Mesenchymal stem cell (in vitro differentiated cells and primary cell): ENCODE measurements at regions not wholly inside any gene's neighbourhood (a gene's known extent, or its start where the extent isn't known, plus 50 kb on each side); places are given as distances from the start of the nearest gene placed in this dataset.
"Not testable (repeated sequence)": the region's sequence is repeated elsewhere in the genome, so short reads cannot be mapped to it uniquely, and the experiment has no call there.

Source experiments
- DNase-seq: peaks from one replicate; pipeline ENCODE4 v3.0.0-alpha.2; 2013
- H2AFZ ChIP-seq: one replicate; pipeline ENCODE4 v1.6.1; 2013; ENCODE audit warnings: low read depth, mild to moderate bottlenecking, control low read depth, inconsistent platforms, low read length, moderate library complexity
- H2AK5ac ChIP-seq: 2 replicates; pipeline ENCODE4 v1.6.1; 2013; ENCODE audit warnings: low read length, moderate library complexity, mild to moderate bottlenecking, inconsistent platforms; ENCODE audit not compliant: severe bottlenecking
- H2BK120ac ChIP-seq: one replicate; pipeline ENCODE4 v1.6.1; 2013; ENCODE audit warnings: low read depth, mild to moderate bottlenecking, inconsistent platforms, low read length, moderate library complexity
- H2BK12ac ChIP-seq, 2 experiments: one replicate each; pipeline ENCODE4 v1.6.1; 2013; ENCODE audit warnings: inconsistent platforms in 2 of 2, low read length in 2 of 2, mild to moderate bottlenecking in 2 of 2, moderate library complexity in 2 of 2, control low read depth in 1 of 2
- H2BK15ac ChIP-seq: one replicate; pipeline ENCODE4 v1.6.1; 2013; ENCODE audit warnings: mild to moderate bottlenecking, low read depth, inconsistent platforms; ENCODE audit not compliant: poor library complexity, severe bottlenecking
- H2BK5ac ChIP-seq: 2 replicates; pipeline ENCODE4 v1.6.1; 2013; ENCODE audit warnings: low read depth, mild to moderate bottlenecking, low read length, control low read depth, inconsistent platforms; ENCODE audit not compliant: poor library complexity, severe bottlenecking
- H3K14ac ChIP-seq, 2 experiments: one replicate each; pipeline ENCODE4 v1.6.1; 2013; ENCODE audit warnings: inconsistent platforms in 2 of 2, low read length in 2 of 2, control low read depth in 1 of 2, mild to moderate bottlenecking in 1 of 2, moderate library complexity in 1 of 2
- H3K18ac ChIP-seq, 2 experiments: one replicate each; pipeline ENCODE4 v1.6.1; 2013; ENCODE audit warnings: inconsistent platforms in 2 of 2, low read length in 2 of 2, control low read depth in 1 of 2, low read depth in 1 of 2, mild to moderate bottlenecking in 1 of 2
- H3K23ac ChIP-seq, 2 experiments: one replicate each; pipeline ENCODE4 v1.6.1; 2013; ENCODE audit warnings: inconsistent platforms in 2 of 2, low read length in 2 of 2, mild to moderate bottlenecking in 2 of 2, moderate library complexity in 2 of 2, control low read depth in 1 of 2
- H3K27ac ChIP-seq: 2 replicates; pipeline ENCODE4 v1.5.1; 2013; ENCODE audit warnings: mild to moderate bottlenecking, moderate library complexity, low read length, control low read depth, inconsistent platforms; ENCODE audit not compliant: poor library complexity, severe bottlenecking
- H3K27me3 ChIP-seq, 2 experiments: 2 replicates each; pipeline versions ENCODE4 v1.6.1 to v1.7.0; 2013; ENCODE audit warnings: low read length in 2 of 2, mild to moderate bottlenecking in 2 of 2, moderate library complexity in 2 of 2, control low read depth in 1 of 2, inconsistent platforms in 1 of 2; ENCODE audit not compliant: control insufficient read depth in 1 of 2, insufficient read depth in 1 of 2
- H3K36me3 ChIP-seq, 2 experiments: 2 replicates each; pipeline versions ENCODE4 v1.6.1 to v1.7.0; 2013; ENCODE audit warnings: low read length in 2 of 2, control low read depth in 1 of 2, inconsistent platforms in 1 of 2, low read depth in 1 of 2, mild to moderate bottlenecking in 1 of 2; ENCODE audit not compliant: insufficient read depth in 2 of 2, control insufficient read depth in 1 of 2
- H3K4ac ChIP-seq, 2 experiments: one replicate each; pipeline ENCODE4 v1.6.1; 2013; ENCODE audit warnings: inconsistent platforms in 2 of 2, low read length in 2 of 2, mild to moderate bottlenecking in 2 of 2, moderate library complexity in 2 of 2, control low read depth in 1 of 2, low read depth in 1 of 2
- H3K4me1 ChIP-seq: 2 replicates; pipeline ENCODE4 v1.6.1; 2013; ENCODE audit warnings: low read depth, low read length, control low read depth; ENCODE audit not compliant: control insufficient read depth, insufficient read depth
- H3K4me2 ChIP-seq: 2 replicates; pipeline ENCODE4 v1.6.1; 2013; ENCODE audit warnings: low read length, mild to moderate bottlenecking, inconsistent platforms; ENCODE audit not compliant: poor library complexity, severe bottlenecking
- H3K4me3 ChIP-seq, 2 experiments: 2 replicates each; pipeline versions ENCODE4 v1.5.1 to v1.7.0; 2013; ENCODE audit warnings: low read length in 2 of 2, mild to moderate bottlenecking in 2 of 2, control low read depth in 1 of 2, low read depth in 1 of 2; ENCODE audit not compliant: insufficient read depth in 1 of 2
- H3K79me1 ChIP-seq: replicated peaks from 2 replicates; pipeline ENCODE4 v1.6.1; 2013; ENCODE audit warnings: mild to moderate bottlenecking, control low read depth, low read length, inconsistent platforms; ENCODE audit not compliant: poor library complexity, severe bottlenecking
- H3K9ac ChIP-seq: 2 replicates; pipeline ENCODE4 v1.7.0; 2013; ENCODE audit warnings: mild to moderate bottlenecking, low read length, moderate library complexity
- H3K9me3 ChIP-seq: 2 replicates; pipeline ENCODE4 v1.7.0; 2013; ENCODE audit warnings: mild to moderate bottlenecking, low read length; ENCODE audit not compliant: control insufficient read depth
- H4K8ac ChIP-seq: one replicate; pipeline ENCODE4 v1.6.1; 2013; ENCODE audit warnings: inconsistent platforms, mild to moderate bottlenecking, low read length, moderate library complexity
- H4K91ac ChIP-seq: one replicate; pipeline ENCODE4 v1.6.1; 2013; ENCODE audit warnings: mild to moderate bottlenecking, low read length, inconsistent platforms
- WGBS: methylation state at CpG from one replicate; pipeline ENCODE4 v1.1.7; 2013; ENCODE audit warnings: mixed read lengths; 5-methylcytosine and 5-hydroxymethylcytosine counted together

DNA sequence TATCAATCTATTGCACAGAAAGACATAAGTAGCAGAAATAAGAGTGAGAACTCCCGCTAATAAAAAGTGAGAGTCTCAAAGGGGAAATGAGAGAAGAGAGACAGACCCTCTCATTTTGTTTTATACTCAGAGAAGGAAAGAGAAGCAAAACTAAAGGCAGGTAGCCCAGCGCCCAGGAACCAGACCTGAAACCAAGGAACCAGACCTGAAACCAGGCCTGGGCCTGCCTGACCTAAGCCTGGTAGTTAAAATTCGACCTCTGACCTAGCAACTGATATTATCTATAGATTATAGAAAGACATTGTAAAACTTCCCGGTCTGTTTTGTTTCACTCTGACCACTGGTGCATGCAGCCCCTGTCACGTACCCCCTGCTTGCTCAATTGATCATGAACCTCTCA is 134.5 kb upstream of the SEMA6A start:
- H3K4me2 ChIP-seq: no peak overlapping the region
- no peak overlapping the region for H3K4ac ChIP-seq
- H4K8ac ChIP-seq: no peak overlapping the region
- no peaks in the 10 kb centered on the region for H3K9me3 ChIP-seq
- H4K91ac ChIP-seq: no peak overlapping the region
- no peak overlapping the region for H3K23ac ChIP-seq
- H3K27me3 ChIP-seq: no peaks in the 10 kb centered on the region
- H2BK120ac ChIP-seq: no peak overlapping the region
- H3K36me3 ChIP-seq: no peaks in the 10 kb centered on the region
- no peak overlapping the region for H3K14ac ChIP-seq
- no peak overlapping the region for H2AFZ ChIP-seq
- H2BK15ac ChIP-seq: no peak overlapping the region
- H2AK5ac ChIP-seq: no peak overlapping the region
- H3K18ac ChIP-seq: no peak overlapping the region
- peaks cover 2% of the 10 kb centered on the region for H3K4me1 ChIP-seq
- H2BK5ac ChIP-seq: no peak overlapping the region
- WGBS: 39% methylated on average over 3 of the region's 5 CpGs
- H3K79me1 ChIP-seq: no peaks in the 10 kb centered on the region
- no peak for DNase-seq
- no peak overlapping the region for H3K9ac ChIP-seq
- no peak overlapping the region for H3K4me3 ChIP-seq
- H3K27ac ChIP-seq: no peak overlapping the region
- H2BK12ac ChIP-seq: no peak overlapping the region

DNA sequence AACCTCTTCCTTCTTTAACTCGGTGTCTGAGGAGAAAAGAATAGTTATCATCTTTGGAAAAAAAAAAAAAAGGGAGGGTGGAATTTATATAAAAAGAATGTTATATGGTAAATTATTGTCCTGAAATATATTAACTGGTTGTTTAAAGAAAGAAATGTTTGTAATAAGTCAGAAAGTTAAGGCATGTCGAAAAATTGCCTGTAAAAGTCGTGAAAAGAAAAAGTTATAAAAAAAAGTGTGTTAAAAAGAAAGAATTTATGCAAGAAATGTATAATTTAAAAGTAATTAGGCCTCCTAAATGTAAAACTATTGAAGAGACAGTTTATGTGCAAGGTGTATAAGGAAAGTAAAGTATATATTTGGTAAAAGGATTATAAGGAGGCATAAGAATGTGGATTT is 130.5 kb upstream of the SEMA6A start:
- 83% methylated on average over 3 of the region's 3 CpGs for WGBS

DNA sequence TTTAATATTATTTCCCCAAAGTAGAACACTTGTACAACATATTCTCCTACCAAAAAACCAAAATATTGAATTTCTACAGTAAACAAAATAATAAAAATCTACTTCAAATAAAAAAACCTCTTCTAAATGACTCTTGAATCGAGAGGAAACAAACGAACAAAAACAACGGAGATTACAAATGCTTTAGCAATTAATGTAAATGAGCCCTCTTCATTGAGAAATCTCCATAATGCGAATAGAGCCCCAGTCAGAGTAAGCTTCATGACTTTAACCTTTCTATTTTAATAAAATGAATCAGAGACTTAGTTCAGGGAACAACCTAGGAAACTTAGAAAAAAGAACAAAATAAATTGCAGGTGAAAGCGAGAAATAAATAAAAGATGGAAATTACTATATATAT is 129.3 kb upstream of the SEMA6A start:
- no peaks in the 10 kb centered on the region for H3K9me3 ChIP-seq
- no peak overlapping the region for H2AFZ ChIP-seq
- 52% methylated on average over 3 of the region's 5 CpGs for WGBS
- no peak overlapping the region for H4K91ac ChIP-seq
- peaks cover 2% of the 10 kb centered on the region for H3K4me1 ChIP-seq
- H3K9ac ChIP-seq: no peak overlapping the region
- no peak overlapping the region for H3K4ac ChIP-seq
- H2BK120ac ChIP-seq: no peak overlapping the region
- H3K23ac ChIP-seq: no peak overlapping the region
- DNase-seq: no peak
- no peak overlapping the region for H3K27ac ChIP-seq
- no peak overlapping the region for H3K4me2 ChIP-seq
- no peak overlapping the region for H2BK5ac ChIP-seq
- no peak overlapping the region for H3K14ac ChIP-seq
- no peaks in the 10 kb centered on the region for H3K79me1 ChIP-seq
- no peak overlapping the region for H2AK5ac ChIP-seq
- no peaks in the 10 kb centered on the region for H3K27me3 ChIP-seq
- H3K18ac ChIP-seq: no peak overlapping the region
- no peak overlapping the region for H4K8ac ChIP-seq
- H3K4me3 ChIP-seq: no peak overlapping the region
- H2BK15ac ChIP-seq: no peak overlapping the region
- H3K36me3 ChIP-seq: no peaks in the 10 kb centered on the region
- H2BK12ac ChIP-seq: no peak overlapping the region

More for the DNA sequence above, 130.5 kb upstream of the SEMA6A start:
- H3K36me3 ChIP-seq, H2BK15ac ChIP-seq, H2BK5ac ChIP-seq, H2AK5ac ChIP-seq, H4K91ac ChIP-seq, H3K18ac ChIP-seq, H3K4me2 ChIP-seq, H2BK12ac ChIP-seq, H3K4ac ChIP-seq, H2AFZ ChIP-seq, H3K9me3 ChIP-seq, H4K8ac ChIP-seq, H3K4me3 ChIP-seq, H3K79me1 ChIP-seq, H3K9ac ChIP-seq, DNase-seq, H3K23ac ChIP-seq, H3K4me1 ChIP-seq, H3K27me3 ChIP-seq, H3K14ac ChIP-seq, H3K27ac ChIP-seq, H2BK120ac ChIP-seq: not testable (repeated sequence)

DNA sequence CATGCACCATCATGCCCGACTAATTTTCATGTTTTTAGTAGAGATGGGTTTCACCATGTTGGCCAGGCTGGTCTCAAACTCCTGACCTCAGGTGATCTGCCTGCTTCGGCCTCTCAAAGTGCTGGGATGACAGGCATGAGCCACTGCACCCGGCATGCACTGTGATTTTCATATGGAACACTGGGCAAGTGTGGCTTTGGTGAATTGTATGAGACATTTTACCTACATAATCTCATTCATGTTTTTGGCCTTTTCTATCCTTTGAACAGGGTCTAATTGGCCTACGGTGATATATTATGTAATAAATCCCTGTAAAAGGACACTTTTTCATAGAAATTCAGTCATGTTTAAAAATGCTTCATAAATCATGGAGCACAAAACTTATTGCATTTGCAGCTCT is 128.7 kb upstream of the SEMA6A start:
- WGBS: 75% methylated on average over 2 of the region's 4 CpGs
- Histone ChIP-seq H3K4me1 (peaks cover 2% of the 10 kb centered on the region), H4K8ac (no peak overlapping the region), H3K27ac (no peak overlapping the region), H2BK12ac (no peak overlapping the region), H3K18ac (no peak overlapping the region), H2AFZ (no peak overlapping the region), H3K4ac (no peak overlapping the region), H3K14ac (peak overlapping the region in 1 of 2 experiments; percentile 48), H3K36me3 (no peaks in the 10 kb centered on the region), H3K9ac (no peak overlapping the region), H2BK15ac (no peak overlapping the region), H2AK5ac (no peak overlapping the region), H3K79me1 (no peaks in the 10 kb centered on the region), H3K4me2 (no peak overlapping the region), H3K27me3 (no peaks in the 10 kb centered on the region), H2BK120ac (no peak overlapping the region), H3K23ac (no peak overlapping the region), H4K91ac (no peak overlapping the region), H3K9me3 (no peaks in the 10 kb centered on the region), H3K4me3 (no peak overlapping the region), H2BK5ac (no peak overlapping the region)
- no peak for DNase-seq
